DOHH2 (cell line): ENCODE measurements at regions not wholly inside any gene's neighbourhood (a gene's known extent, or its start where the extent isn't known, plus 50 kb on each side); places are given as distances from the start of the nearest gene placed in this dataset.

Experiments used
- CTCF ChIP-seq: fragments of 200-600 bp; sonication (generic); IDR thresholded peaks from one replicate; pipeline ENCODE4 v1.5.1; 2014; ENCODE audit warnings: antibody characterized with exemption, mild to moderate bottlenecking, low read depth, low read length; ENCODE audit not compliant: poor library complexity, severe bottlenecking
- EZH2phosphoT487 ChIP-seq: fragments of 200-600 bp; sonication (generic); IDR thresholded peaks from 2 replicates; pipeline ENCODE4 v1.6.1; 2017; ENCODE audit warnings: borderline replicate concordance, mild to moderate bottlenecking, antibody characterized with exemption, low read length, moderate library complexity, mixed read lengths

- TF ChIP-seq CTCF (no peak), EZH2phosphoT487 (no peak)
These were observed 167.7 kb downstream of the ZNF518B start for GRCh38 chr4:10289538-10289906.
